ENCODE measurements at regions not wholly inside any gene's neighbourhood (a gene's known extent, or its start where the extent isn't known, plus 50 kb on each side); places are given as distances from the start of the nearest gene placed in this dataset.

DNA sequence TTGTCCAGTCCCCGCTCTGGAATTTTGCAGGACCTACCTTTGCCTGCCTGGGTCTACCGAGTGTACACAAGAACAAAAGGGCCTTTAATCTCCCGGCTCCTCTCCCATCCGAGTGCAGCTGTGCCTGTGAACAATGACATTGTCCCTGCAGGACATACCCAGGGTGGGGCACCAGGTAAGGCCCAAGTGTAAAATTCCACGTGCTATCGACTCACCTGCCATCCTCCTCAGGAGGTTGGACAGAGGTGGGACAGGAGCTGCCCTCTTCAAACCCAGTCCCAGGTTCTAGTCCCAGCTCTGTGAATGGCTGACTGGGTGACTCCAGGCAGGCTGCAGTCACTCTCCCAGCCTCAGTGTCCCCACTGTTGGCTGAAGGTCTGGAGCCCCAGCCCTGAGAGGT, 159.6 kb upstream of the ALDH1B1 start (continued):
- TF ChIP-seq ZNF740 (CRISPR knock-in tag; IDR thresholded peaks at IDR 0.05), result no peak
- no peak for TF ChIP-seq ZHX1 (CRISPR knock-in tag; IDR thresholded peaks at IDR 0.05; ENCODE audit: low read depth)
- 0 out of 2 replicates have a peak, but pooled peaks have one; percentile 20 for TF ChIP-seq SOX5 (CRISPR knock-in tag; IDR thresholded peaks at IDR 0.05; ENCODE audit: borderline replicate concordance)
- no peak for TF ChIP-seq SOX13 (IDR thresholded peaks at IDR 0.05)
- peak in 1 of 2 experiments; percentile 66; a peak in 2 of 4 replicates for TF ChIP-seq SOX13 (CRISPR knock-in tag; conservative IDR thresholded peaks at IDR 0.05 in 1 of 2, IDR thresholded peaks at IDR 0.05 in 1 of 2)
- TF ChIP-seq NFAT5 (CRISPR knock-in tag; IDR thresholded peaks at IDR 0.05), result no peak
- TF ChIP-seq CSRNP1 (CRISPR knock-in tag; IDR thresholded peaks at IDR 0.05), result no peak
- no peak for TF ChIP-seq MBNL3 (CRISPR knock-in tag; conservative IDR thresholded peaks at IDR 0.05)
- TF ChIP-seq AGO1 (IDR thresholded peaks at IDR 0.05; ENCODE audit: low read depth, low read length, poor library complexity, severe bottlenecking), result no peak
